HEK293 (cell line): ENCODE measurements at regions not wholly inside any gene's neighbourhood (a gene's known extent, or its start where the extent isn't known, plus 50 kb on each side); places are given as distances from the start of the nearest gene placed in this dataset.

Experiments used
- CTCF ChIA-PET: fragments of 350-600 bp; formaldehyde crosslinking; extraction: SDS; loops from one replicate; lab custom pipeline; 2021; ENCODE audit warnings: antibody characterized with exemption; lab: Yijun Ruan, JAX
- POLR2A ChIA-PET: fragments of 300-600 bp; formaldehyde crosslinking; extraction: SDS; loops from one replicate; lab custom pipeline; 2020; ENCODE audit warnings: antibody characterized with exemption, inconsistent platforms; lab: Yijun Ruan, JAX
- H3K27ac ChIP-seq: fragments of 200-500 bp; sonication (Bioruptor generic); 2 replicates; pipeline ENCODE4 v1.5.1; 2014; ENCODE audit warnings: low read depth, low read length, control low read depth, inconsistent platforms; ENCODE audit errors: extremely low read depth
- H3K36me3 ChIP-seq, 2 experiments: fragments of 200-500 bp in 1 of 2; sonication (Bioruptor generic) in 1 of 2; 1 replicate in 1 of 2; 2 replicates in 1 of 2; pipeline ENCODE4 v1.5.1; 2014 to 2017; ENCODE audit warnings: inconsistent platforms in 2 of 2, low read length in 2 of 2; ENCODE audit not compliant: control insufficient read depth in 2 of 2, insufficient read depth in 1 of 2
- H3K4me1 ChIP-seq: fragments of 200-500 bp; sonication (Bioruptor generic); 2 replicates; pipeline ENCODE4 v1.5.1; 2014; ENCODE audit warnings: mild to moderate bottlenecking, low read length, inconsistent platforms; ENCODE audit not compliant: control insufficient read depth, insufficient read depth
- H3K4me3 ChIP-seq: 2 replicates; pipeline ENCODE4 v1.5.1; 2011; ENCODE audit warnings: low read depth, mild to moderate bottlenecking, control low read depth, low read length, moderate library complexity
- H3K9me3 ChIP-seq: fragments of 200-500 bp; sonication (Bioruptor generic); 2 replicates; pipeline ENCODE4 v1.5.1; 2014; ENCODE audit warnings: low read depth, low read length, inconsistent platforms; ENCODE audit not compliant: control insufficient read depth, insufficient read depth
- GLI4 ChIP-seq: fragments of 450-650 bp; formaldehyde crosslinking; IDR thresholded peaks from 2 replicates; pipeline ENCODE4 v1.5.1; 2016; ENCODE audit warnings: missing biosample characterization, missing genetic modification characterization
- INSM2 ChIP-seq: fragments of 450-650 bp; formaldehyde crosslinking; IDR thresholded peaks from 2 replicates; pipeline ENCODE4 v1.5.1; 2016; ENCODE audit warnings: missing biosample characterization, missing genetic modification characterization
- REPIN1 ChIP-seq: fragments of 450-650 bp; formaldehyde crosslinking; IDR thresholded peaks from 2 replicates; pipeline ENCODE4 v1.5.1; 2017; ENCODE audit warnings: missing biosample characterization, missing genetic modification characterization, low read depth
- SETDB1 ChIP-seq: IDR thresholded peaks from one replicate; pipeline ENCODE4 v1.6.1; 2017; ENCODE audit warnings: mild to moderate bottlenecking, low read length, moderate library complexity, mixed read lengths; ENCODE audit not compliant: insufficient read length
- SP7 ChIP-seq: fragments of 450-650 bp; formaldehyde crosslinking; IDR thresholded peaks from 2 replicates; pipeline ENCODE4 v1.5.1; 2016; ENCODE audit warnings: missing biosample characterization, missing genetic modification characterization
- ZNF121 ChIP-seq: fragments of 450-650 bp; formaldehyde crosslinking; IDR thresholded peaks from 2 replicates; pipeline ENCODE4 v1.5.1; 2016; ENCODE audit warnings: missing biosample characterization, missing genetic modification characterization
- ZNF146 ChIP-seq: fragments of 450-650 bp; formaldehyde crosslinking; IDR thresholded peaks from 2 replicates; pipeline ENCODE4 v1.5.1; 2016; ENCODE audit warnings: missing biosample characterization, missing genetic modification characterization
- ZNF157 ChIP-seq: fragments of 450-650 bp; formaldehyde crosslinking; IDR thresholded peaks from 2 replicates; pipeline ENCODE4 v1.5.1; 2016; ENCODE audit warnings: missing biosample characterization, missing genetic modification characterization
- ZNF169 ChIP-seq: fragments of 450-650 bp; formaldehyde crosslinking; IDR thresholded peaks from 2 replicates; pipeline ENCODE4 v1.5.1; 2016; ENCODE audit warnings: missing biosample characterization, missing genetic modification characterization
- ZNF18 ChIP-seq: fragments of 450-650 bp; formaldehyde crosslinking; IDR thresholded peaks from 2 replicates; pipeline ENCODE4 v1.5.1; 2016; ENCODE audit warnings: missing biosample characterization, missing genetic modification characterization
- ZNF514 ChIP-seq: fragments of 450-650 bp; formaldehyde crosslinking; IDR thresholded peaks from 2 replicates; pipeline ENCODE4 v1.5.1; 2016; ENCODE audit warnings: missing biosample characterization, missing genetic modification characterization
- ZNF544 ChIP-seq: fragments of 450-650 bp; formaldehyde crosslinking; IDR thresholded peaks from 2 replicates; pipeline ENCODE4 v1.5.0; 2017; ENCODE audit warnings: missing biosample characterization, missing genetic modification characterization
- ZSCAN16 ChIP-seq: fragments of 450-650 bp; formaldehyde crosslinking; IDR thresholded peaks from 2 replicates; pipeline ENCODE4 v1.5.1; 2016; ENCODE audit warnings: missing biosample characterization, missing genetic modification characterization
- TF ChIP-seq, protein P1 (sequence below): fragments of 450-650 bp; formaldehyde crosslinking; IDR thresholded peaks from 2 replicates; pipeline ENCODE4 v1.5.1; 2016; ENCODE audit warnings: missing biosample characterization, missing genetic modification characterization

DNA sequence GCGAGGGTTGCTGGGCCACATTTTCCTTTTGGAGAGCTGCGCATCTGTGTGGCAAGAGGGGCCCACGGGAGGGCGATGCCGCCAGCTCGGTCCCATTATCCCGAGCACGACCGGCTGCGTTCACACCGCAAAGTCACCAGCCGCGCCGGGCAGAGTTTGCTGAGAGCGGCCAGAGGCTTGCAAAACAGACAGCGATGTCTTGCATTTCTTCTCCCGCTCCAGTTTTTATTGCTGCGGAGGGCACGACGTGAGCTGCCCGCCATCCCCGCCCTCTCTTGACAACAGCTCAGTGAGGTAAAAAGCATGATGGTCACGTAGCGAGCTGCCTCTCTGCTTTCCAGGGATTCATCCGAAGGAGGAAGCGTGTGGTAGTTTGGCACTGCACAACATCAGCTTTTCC is 102.1 kb upstream of the TENM3 start:
- Histone ChIP-seq H3K4me1 (peaks cover 12% of the 10 kb centered on the region), H3K27ac (no peak overlapping the region), H3K4me3 (no peak overlapping the region), H3K9me3 (no peaks in the 10 kb centered on the region), H3K36me3 (no peaks in the 10 kb centered on the region)
- 0 out of 2 replicates have a peak, but pooled peaks have one; percentile 41 for TF ChIP-seq ZSCAN16
- TF ChIP-seq, protein P1, sequence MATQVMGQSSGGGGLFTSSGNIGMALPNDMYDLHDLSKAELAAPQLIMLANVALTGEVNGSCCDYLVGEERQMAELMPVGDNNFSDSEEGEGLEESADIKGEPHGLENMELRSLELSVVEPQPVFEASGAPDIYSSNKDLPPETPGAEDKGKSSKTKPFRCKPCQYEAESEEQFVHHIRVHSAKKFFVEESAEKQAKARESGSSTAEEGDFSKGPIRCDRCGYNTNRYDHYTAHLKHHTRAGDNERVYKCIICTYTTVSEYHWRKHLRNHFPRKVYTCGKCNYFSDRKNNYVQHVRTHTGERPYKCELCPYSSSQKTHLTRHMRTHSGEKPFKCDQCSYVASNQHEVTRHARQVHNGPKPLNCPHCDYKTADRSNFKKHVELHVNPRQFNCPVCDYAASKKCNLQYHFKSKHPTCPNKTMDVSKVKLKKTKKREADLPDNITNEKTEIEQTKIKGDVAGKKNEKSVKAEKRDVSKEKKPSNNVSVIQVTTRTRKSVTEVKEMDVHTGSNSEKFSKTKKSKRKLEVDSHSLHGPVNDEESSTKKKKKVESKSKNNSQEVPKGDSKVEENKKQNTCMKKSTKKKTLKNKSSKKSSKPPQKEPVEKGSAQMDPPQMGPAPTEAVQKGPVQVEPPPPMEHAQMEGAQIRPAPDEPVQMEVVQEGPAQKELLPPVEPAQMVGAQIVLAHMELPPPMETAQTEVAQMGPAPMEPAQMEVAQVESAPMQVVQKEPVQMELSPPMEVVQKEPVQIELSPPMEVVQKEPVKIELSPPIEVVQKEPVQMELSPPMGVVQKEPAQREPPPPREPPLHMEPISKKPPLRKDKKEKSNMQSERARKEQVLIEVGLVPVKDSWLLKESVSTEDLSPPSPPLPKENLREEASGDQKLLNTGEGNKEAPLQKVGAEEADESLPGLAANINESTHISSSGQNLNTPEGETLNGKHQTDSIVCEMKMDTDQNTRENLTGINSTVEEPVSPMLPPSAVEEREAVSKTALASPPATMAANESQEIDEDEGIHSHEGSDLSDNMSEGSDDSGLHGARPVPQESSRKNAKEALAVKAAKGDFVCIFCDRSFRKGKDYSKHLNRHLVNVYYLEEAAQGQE (tag by site-specific recombination), result no peak
- ChIA-PET CTCF (no interaction called here), POLR2A (no interaction called here)

- H3K9me3 ChIP-seq, result no peaks in the 10 kb centered on the region
- H3K36me3 ChIP-seq, result no peaks in the 10 kb centered on the region
- H3K4me3 ChIP-seq, result peak overlapping the region; percentile 80; the same call in 1 of the 2 replicates
- ChIA-PET POLR2A (no interaction called here), CTCF (interaction anchor here (0.6 to 0.7 kb wide), 2 partner anchors 20 to 1056 kb away, joined by 5 read pairs; no protein-coding TSS in a partner anchor)
- no peak overlapping the region for H3K27ac ChIP-seq
- TF ChIP-seq SETDB1 (peak; percentile 26), ZNF157 (tag by site-specific recombination) (peak; percentile 57; the same call in 1 of the 2 replicates), ZNF18 (tag by site-specific recombination) (no peak), REPIN1 (tag by site-specific recombination) (no peak)
- peaks cover 17% of the 10 kb centered on the region for H3K4me1 ChIP-seq
Measured at GRCh38 chr4:182142176-182143085, 100.8 kb upstream of the TENM3 start.

- ChIA-PET CTCF (interaction anchor here (0.7 kb wide), 1 partner anchor 20 kb away, joined by 5 read pairs; no protein-coding TSS in a partner anchor), POLR2A (no interaction called here)
- Histone ChIP-seq H3K27ac (peak overlapping the region; percentile 95; the same call in 1 of the 2 replicates), H3K9me3 (no peaks in the 10 kb centered on the region), H3K36me3 (no peaks in the 10 kb centered on the region), H3K4me3 (peak overlapping the region; percentile 80), H3K4me1 (peaks cover 19% of the 10 kb centered on the region)
- TF ChIP-seq ZNF169 (tag by site-specific recombination), result no peak
- no peak for TF ChIP-seq ZNF121 (tag by site-specific recombination)
- TF ChIP-seq ZNF514 (tag by site-specific recombination), result no peak
- TF ChIP-seq SP7 (tag by site-specific recombination), result 0 out of 2 replicates have a peak, but pooled peaks have one; percentile 10
- no peak for TF ChIP-seq GLI4 (tag by site-specific recombination)
- TF ChIP-seq INSM2, result no peak
- no peak for TF ChIP-seq ZNF544 (tag by site-specific recombination)
- TF ChIP-seq ZNF146, result no peak
Measured at GRCh38 chr4:182143086-182143821, 99.9 kb upstream of the TENM3 start.
